ENCODE measurements at regions not wholly inside any gene's neighbourhood (a gene's known extent, or its start where the extent isn't known, plus 50 kb on each side); places are given as distances from the start of the nearest gene placed in this dataset.

DNA sequence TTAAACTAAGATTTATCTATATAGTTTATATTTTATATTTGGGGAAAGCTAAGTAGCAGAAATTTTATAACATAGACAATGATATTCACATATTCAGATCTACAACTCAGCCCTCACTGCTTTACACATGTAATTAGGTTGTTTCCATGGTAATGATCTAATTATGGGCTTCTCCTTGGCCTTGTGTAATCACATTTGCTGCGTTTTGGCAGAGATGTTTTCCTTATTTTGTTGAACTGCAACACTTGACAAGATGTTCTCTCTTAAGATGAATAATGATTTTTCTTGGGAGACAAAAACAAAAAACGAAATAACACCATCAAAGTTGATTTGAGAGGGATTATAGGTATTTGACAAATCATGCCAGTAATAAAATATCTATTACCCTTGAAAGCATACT is 635.6 kb upstream of the TBL1XR1 start:
- Histone ChIP-seq H3K9me3 (replicated peaks in 1 of 3) (no peaks in the 10 kb centered on the region), H3K27ac (no peak overlapping the region), H3K4me3 (no peak overlapping the region), H3K27me3 (no peaks in the 10 kb centered on the region), H3K36me3 (replicated peaks in 1 of 2) (no peaks in the 10 kb centered on the region), H3K4me1 (replicated peaks in 1 of 2) (peaks cover 3 to 40% of the 10 kb centered on the region in 2 donors)
- no peak for DNase-seq
- intact Hi-C loops (cut with DNase I), result no loop called here
- no peak for TF ChIP-seq POLR2A (IDR thresholded peaks at IDR 0.05)
- TF ChIP-seq, protein P1, sequence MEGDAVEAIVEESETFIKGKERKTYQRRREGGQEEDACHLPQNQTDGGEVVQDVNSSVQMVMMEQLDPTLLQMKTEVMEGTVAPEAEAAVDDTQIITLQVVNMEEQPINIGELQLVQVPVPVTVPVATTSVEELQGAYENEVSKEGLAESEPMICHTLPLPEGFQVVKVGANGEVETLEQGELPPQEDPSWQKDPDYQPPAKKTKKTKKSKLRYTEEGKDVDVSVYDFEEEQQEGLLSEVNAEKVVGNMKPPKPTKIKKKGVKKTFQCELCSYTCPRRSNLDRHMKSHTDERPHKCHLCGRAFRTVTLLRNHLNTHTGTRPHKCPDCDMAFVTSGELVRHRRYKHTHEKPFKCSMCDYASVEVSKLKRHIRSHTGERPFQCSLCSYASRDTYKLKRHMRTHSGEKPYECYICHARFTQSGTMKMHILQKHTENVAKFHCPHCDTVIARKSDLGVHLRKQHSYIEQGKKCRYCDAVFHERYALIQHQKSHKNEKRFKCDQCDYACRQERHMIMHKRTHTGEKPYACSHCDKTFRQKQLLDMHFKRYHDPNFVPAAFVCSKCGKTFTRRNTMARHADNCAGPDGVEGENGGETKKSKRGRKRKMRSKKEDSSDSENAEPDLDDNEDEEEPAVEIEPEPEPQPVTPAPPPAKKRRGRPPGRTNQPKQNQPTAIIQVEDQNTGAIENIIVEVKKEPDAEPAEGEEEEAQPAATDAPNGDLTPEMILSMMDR (IDR thresholded peaks at IDR 0.05), result no peak
- WGBS, 4 donors, result 10 to 20% (median 15%) methylated on average over 2 of the region's 2 CpGs

DNA sequence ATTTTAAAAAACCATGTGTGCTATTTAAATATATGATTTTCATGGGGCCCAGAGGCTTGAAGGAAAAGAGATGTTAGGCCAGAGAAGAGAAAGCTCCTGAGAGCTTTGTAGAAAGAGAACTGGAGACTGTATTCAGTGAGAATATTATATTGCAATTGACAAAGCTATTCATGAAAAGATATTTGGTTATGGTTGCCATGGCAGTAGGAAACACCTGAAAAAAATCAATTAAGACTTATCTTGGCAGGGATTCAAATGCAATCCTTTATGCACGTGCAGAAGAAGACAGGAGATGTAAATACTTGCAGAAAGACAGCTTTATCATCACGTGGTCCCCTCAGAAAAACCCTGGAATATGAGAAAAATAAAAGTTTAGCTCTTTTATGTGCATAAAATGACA is 636.0 kb upstream of the TBL1XR1 start:
- TF ChIP-seq, protein P1 (IDR thresholded peaks at IDR 0.05), result no peak
- no peak for TF ChIP-seq POLR2A (IDR thresholded peaks at IDR 0.05)
- H3K36me3 ChIP-seq (replicated peaks in 1 of 2), result no peaks in the 10 kb centered on the region
- no peak for DNase-seq
- H3K4me1 ChIP-seq (replicated peaks in 1 of 2), result peaks cover 3 to 38% of the 10 kb centered on the region in 2 donors
- H3K4me3 ChIP-seq, result no peak overlapping the region
- intact Hi-C loops (cut with DNase I), result no loop called here
- H3K9me3 ChIP-seq (replicated peaks in 1 of 3), result no peaks in the 10 kb centered on the region
- no peaks in the 10 kb centered on the region for H3K27me3 ChIP-seq
- 45 to 68% (median 57%) methylated on average over 2 of the region's 2 CpGs for WGBS, 4 donors
- H3K27ac ChIP-seq, result no peak overlapping the region

DNA sequence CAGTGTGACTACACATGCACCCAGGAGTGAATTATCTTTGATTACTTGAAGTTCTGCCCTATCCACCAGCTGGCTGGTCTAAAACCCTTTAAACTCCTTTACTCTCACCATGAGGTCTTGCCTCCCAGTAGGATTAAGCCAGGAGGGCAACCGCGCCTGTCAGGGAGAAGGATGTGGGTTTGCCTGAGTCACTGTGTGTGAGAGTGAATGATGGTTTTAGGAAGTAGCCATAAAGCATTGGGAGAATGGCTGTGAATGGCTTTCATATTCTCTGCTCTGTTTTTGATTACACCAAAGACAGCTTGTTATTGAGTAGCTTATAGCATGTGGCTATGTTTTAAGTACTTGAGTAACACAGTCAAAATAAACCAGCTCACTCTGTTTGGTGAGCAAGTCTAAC is 637.7 kb upstream of the TBL1XR1 start:
- Histone ChIP-seq H3K36me3 (replicated peaks in 1 of 2) (no peaks in the 10 kb centered on the region), H3K9me3 (replicated peaks in 1 of 3) (no peaks in the 10 kb centered on the region), H3K27ac (no peak overlapping the region), H3K27me3 (no peaks in the 10 kb centered on the region), H3K4me3 (no peak overlapping the region), H3K4me1 (replicated peaks in 1 of 2) (peaks cover 3 to 35% of the 10 kb centered on the region in 2 donors)
- TF ChIP-seq, protein P1 (IDR thresholded peaks at IDR 0.05), result no peak
- TF ChIP-seq POLR2A (IDR thresholded peaks at IDR 0.05), result no peak
- intact Hi-C loops (cut with DNase I), result no loop called here
- 63 to 94% (median 77%) methylated on average over 2 of the region's 2 CpGs for WGBS, 4 donors
- DNase-seq, result peak in 1 of 7 donors; percentile 9

DNA sequence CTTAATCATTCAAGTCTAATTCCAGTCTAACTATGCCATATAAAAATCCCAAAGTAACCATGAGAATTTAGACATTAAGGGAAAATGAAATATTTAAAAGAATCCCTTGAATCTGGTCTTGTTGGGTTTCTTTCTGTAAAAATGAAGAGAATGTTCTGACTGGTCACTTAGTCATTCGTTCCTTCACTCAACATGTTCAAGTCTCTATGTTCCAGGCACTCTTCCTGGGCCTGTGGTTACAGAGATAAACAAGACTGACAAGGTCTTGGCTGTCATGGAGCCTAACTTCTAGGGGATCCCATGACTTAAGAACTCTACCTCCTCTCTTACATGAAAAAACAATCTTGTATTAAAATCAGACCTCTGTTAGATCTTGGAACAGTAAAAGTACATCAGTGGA is 638.6 kb upstream of the TBL1XR1 start:
- H3K27ac ChIP-seq, result peak overlapping the region in 2 of 5 donors; percentile 15 to 17
- peaks cover 3 to 27% of the 10 kb centered on the region in 2 donors for H3K4me1 ChIP-seq (replicated peaks in 1 of 2)
- WGBS, 4 donors, result 63 to 77% (median 72%) methylated on average over 1 of the region's 1 CpG
- DNase-seq, result no peak
- no peak overlapping the region for H3K4me3 ChIP-seq
- H3K9me3 ChIP-seq (replicated peaks in 1 of 3), result no peaks in the 10 kb centered on the region
- no peaks in the 10 kb centered on the region for H3K27me3 ChIP-seq
- H3K36me3 ChIP-seq (replicated peaks in 1 of 2), result no peaks in the 10 kb centered on the region
- TF ChIP-seq, protein P1 (IDR thresholded peaks at IDR 0.05), result no peak
- no peak for TF ChIP-seq POLR2A (IDR thresholded peaks at IDR 0.05)
- intact Hi-C loops (cut with DNase I), result no loop called here

Measured in adrenal gland (tissue), 9 donors.